Psoas muscle (tissue), 7 donors: ENCODE measurements at regions not wholly inside any gene's neighbourhood (a gene's known extent, or its start where the extent isn't known, plus 50 kb on each side); places are given as distances from the start of the nearest gene placed in this dataset.
"Not testable (repeated sequence)": the region's sequence is repeated elsewhere in the genome, so short reads cannot be mapped to it uniquely, and the experiment has no call there.

ENCODE experiments used
- ATAC-seq, 4 donors: fragments of 200-7000 bp; cut with Tn5 transposase; one replicate each; pipeline ENCODE4 v1.9.1; 2020; ENCODE audit warnings: moderate library complexity in 3 of 4, mild to moderate bottlenecking in 2 of 4
- DNase-seq, 2 donors: peaks; one replicate each; pipeline ENCODE4 v3.0.0-alpha.2; 2020
- H3K27ac ChIP-seq: fragments of 200-600 bp; one replicate; pipeline ENCODE4 v1.8.0; 2022
- H3K27me3 ChIP-seq, 3 donors: fragments of 200-600 bp in 1 of 3; one replicate each; pipeline versions ENCODE4 v1.6.1 to v1.8.0; 2013 to 2022; ENCODE audit warnings: low read length in 2 of 3, mild to moderate bottlenecking in 2 of 3, moderate library complexity in 1 of 3; ENCODE audit not compliant: insufficient read depth in 3 of 3
- H3K36me3 ChIP-seq, 2 donors: fragments of 200-600 bp in 1 of 2; one replicate each; pipeline versions ENCODE4 v1.6.1 to v1.8.0; 2013 to 2022; ENCODE audit warnings: low read depth in 1 of 2, mild to moderate bottlenecking in 1 of 2, moderate library complexity in 1 of 2; ENCODE audit not compliant: insufficient read depth in 1 of 2
- H3K4me1 ChIP-seq: fragments of 200-600 bp; one replicate; pipeline ENCODE4 v1.8.0; 2022
- H3K4me3 ChIP-seq: fragments of 200-600 bp; one replicate; pipeline ENCODE4 v1.8.0; 2022; ENCODE audit warnings: mild to moderate bottlenecking
- H3K9me3 ChIP-seq: fragments of 200-600 bp; one replicate; pipeline ENCODE4 v1.8.0; 2022
- WGBS, 3 donors: extraction: QIAGEN DNeasy Blood & Tissue Kit; methylation state at CpG; one replicate each; pipeline versions ENCODE4 v1.1.6 to v1.1.7; 2013; 5-methylcytosine and 5-hydroxymethylcytosine counted together
- intact Hi-C, 2 donors: fragments of 100-400 bp; cut with DNase I; formaldehyde crosslinking; loops; one replicate each; pipeline versions ENCODE4 v1.11.0 to v1.14.2; 2022
- TF ChIP-seq, protein P1 (sequence below): fragments of 200-600 bp; IDR thresholded peaks from one replicate; pipeline ENCODE4 v1.8.0; 2022; ENCODE audit warnings: antibody characterized with exemption
- donor health status: healthy with polysubstance abuse.
- donor health status: DM: no; HTN: no; CAD: no; lungs with moderate emphysema.
- donor health status: Bipolar disorder and iron deficiency.
- donor health status: healthy.
- donor health status: DM: yes; HTN: yes; CAD: no.
- donor health status: DM: no; HTN: no; CAD: no.
- donor health status: DM: yes; HTN: yes; CAD: no.

DNA sequence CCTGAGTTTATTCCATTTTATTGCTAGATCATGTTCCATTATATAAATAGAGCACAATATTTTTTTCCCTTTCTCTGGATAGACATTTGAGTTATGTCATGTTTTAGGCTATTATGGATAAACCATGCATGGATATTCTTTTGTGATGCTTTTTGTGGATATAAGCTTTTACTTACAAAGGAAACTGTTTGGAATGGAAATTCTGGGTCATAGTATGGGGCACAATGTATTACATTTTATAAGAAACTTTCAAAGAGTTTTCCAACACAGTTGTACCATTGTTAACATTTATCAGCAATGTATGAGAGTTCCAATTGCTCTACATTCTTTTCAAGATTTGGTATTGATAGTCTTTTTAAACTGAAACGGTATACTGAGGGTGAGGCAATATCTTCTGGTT lies 749.4 kb downstream of the SOCS6 start:
- no peak overlapping the region for H3K27ac ChIP-seq
- intact Hi-C loops, result no loop called here
- no peaks in the 10 kb centered on the region for H3K4me1 ChIP-seq
- TF ChIP-seq, protein P1, sequence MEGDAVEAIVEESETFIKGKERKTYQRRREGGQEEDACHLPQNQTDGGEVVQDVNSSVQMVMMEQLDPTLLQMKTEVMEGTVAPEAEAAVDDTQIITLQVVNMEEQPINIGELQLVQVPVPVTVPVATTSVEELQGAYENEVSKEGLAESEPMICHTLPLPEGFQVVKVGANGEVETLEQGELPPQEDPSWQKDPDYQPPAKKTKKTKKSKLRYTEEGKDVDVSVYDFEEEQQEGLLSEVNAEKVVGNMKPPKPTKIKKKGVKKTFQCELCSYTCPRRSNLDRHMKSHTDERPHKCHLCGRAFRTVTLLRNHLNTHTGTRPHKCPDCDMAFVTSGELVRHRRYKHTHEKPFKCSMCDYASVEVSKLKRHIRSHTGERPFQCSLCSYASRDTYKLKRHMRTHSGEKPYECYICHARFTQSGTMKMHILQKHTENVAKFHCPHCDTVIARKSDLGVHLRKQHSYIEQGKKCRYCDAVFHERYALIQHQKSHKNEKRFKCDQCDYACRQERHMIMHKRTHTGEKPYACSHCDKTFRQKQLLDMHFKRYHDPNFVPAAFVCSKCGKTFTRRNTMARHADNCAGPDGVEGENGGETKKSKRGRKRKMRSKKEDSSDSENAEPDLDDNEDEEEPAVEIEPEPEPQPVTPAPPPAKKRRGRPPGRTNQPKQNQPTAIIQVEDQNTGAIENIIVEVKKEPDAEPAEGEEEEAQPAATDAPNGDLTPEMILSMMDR, result no peak
- DNase-seq, result no peak
- no peak overlapping the region for H3K4me3 ChIP-seq
- no peaks in the 10 kb centered on the region for H3K9me3 ChIP-seq
- ATAC-seq, result no peak
- no peaks in the 10 kb centered on the region for H3K36me3 ChIP-seq
- 52 to 82% (median 78%) methylated on average over 1 of the region's 1 CpG for WGBS, 3 donors
- no peaks in the 10 kb centered on the region for H3K27me3 ChIP-seq

DNA sequence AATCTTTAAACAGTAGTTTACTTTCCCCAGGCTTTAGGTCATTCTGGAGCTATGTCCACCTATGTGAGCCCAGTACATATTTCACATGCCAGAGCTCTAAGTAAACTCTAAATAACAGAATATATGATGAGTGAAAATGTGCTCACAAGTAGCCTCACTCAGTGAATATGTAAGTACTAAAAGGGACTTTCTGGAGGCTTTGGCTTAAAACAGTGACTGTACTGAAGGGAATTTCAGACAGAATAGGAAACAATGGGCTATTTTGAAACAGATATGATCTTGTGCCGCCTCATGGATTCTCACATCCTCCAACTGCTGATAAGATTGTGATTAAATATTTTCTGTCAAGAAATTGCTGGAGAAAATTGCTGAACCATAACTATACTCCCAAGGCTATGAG lies 747.9 kb downstream of the SOCS6 start:
- no peak overlapping the region for H3K27ac ChIP-seq
- no peak for ATAC-seq
- no peaks in the 10 kb centered on the region for H3K36me3 ChIP-seq
- intact Hi-C loops, result no loop called here
- no peaks in the 10 kb centered on the region for H3K4me1 ChIP-seq
- WGBS, 3 donors, result 59 to 80% (median 69%) methylated on average over 1 of the region's 1 CpG
- no peak for DNase-seq
- TF ChIP-seq, protein P1, result no peak
- H3K27me3 ChIP-seq, result no peaks in the 10 kb centered on the region
- no peaks in the 10 kb centered on the region for H3K9me3 ChIP-seq
- no peak overlapping the region for H3K4me3 ChIP-seq

DNA sequence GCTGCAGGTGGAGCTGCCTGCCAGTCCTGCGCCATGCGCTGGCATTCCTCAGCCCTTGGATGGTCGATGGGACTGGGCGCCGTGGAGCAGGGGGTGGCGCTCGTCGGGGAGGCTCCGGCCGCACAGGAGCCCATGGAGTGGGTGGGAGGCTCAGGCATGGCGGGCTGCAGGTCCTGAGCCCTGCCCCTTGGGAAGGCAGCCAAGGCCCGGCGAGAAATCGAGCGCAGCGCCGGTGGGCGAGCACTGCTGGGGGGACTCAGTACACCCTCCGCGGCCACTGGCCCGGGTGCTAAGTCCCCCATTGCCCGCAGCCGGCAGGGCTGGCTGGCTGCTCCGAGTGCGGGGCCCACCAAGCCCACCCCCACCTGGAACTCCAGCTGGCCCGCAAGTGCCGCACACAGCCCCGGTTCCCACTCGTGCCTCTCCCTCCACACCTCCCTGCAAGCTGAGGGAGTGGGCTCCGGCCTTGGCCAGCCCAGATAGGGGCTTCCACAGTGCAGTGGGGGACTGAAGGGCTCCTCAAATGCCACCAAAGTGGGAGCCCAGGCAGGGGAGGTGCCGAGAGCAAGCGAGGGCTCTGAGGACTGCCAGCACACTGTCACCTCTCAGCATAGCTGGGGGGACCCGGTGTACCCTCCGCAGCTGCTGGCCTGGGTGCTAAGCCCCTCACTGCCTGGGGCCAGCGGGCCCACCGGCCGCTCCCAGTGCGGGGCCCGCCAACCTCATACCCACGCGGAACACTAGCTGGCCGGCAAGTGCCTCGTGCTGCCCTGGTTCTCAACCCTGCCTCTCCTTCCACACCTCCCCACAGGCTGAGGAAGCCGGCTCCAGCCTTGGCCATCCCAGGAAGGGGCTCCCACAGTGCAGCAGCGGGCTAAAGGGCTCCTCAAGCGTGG lies 742.7 kb downstream of the SOCS6 start:
- DNase-seq, intact Hi-C loops, H3K27ac ChIP-seq, ATAC-seq, H3K4me1 ChIP-seq, H3K27me3 ChIP-seq, H3K9me3 ChIP-seq, H3K36me3 ChIP-seq, H3K4me3 ChIP-seq: not testable (repeated sequence)
- 93 to 96% (median 94%) methylated on average over 27 to 46 of the region's 46 CpGs for WGBS, 3 donors

DNA sequence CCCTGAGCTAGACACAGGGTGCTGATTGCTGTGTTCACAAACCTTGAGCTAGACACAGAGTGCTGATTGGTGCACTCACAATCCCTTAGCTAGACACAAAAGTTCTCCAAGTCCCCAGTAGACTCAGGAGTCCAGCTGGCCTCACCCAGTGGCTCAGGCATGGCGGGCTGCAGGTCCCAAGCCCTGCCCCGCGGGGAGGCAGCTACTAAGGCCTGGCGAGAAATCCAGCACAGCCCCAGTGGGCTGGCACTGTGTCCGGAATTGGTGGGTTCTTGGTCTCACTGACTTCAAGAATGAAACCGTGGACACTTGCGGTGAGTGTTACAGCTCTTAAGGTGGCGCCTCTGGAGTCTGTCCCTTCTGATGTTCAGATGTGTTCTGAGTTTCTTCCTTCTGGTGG lies 741.2 kb downstream of the SOCS6 start:
- H3K4me1 ChIP-seq, DNase-seq, H3K36me3 ChIP-seq, ATAC-seq, H3K9me3 ChIP-seq, H3K27me3 ChIP-seq, H3K27ac ChIP-seq, intact Hi-C loops, H3K4me3 ChIP-seq: not testable (repeated sequence)
- 93 to 95% (median 94%) methylated on average over 8 of the region's 8 CpGs for WGBS, 3 donors

DNA sequence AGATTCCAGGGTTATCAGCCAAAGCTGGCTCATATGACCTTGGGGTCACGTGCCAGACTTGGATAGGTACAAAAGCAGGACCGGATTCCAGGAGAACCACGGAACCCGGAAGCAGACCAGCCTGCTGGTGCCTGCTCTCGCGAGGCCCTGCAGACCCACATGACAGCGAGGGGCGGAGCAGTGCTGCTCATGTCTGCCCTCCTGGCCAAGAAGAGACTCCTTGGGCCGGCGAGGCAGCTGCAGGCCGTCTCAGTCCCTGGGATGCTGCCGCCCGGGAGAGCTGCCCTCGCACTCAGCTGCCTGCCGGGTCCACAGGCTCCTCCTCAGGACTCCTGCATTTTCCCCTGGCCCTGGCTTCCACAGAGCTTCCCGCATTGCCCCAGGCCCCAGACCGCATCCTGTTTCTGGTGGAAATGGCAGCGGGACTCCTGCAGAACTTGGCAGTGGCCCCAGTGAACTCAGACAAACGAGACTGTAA lies 739.5 kb downstream of the SOCS6 start:
- DNase-seq (peak in 1 of 2 donors; percentile 41), ATAC-seq (no peak)
- no peaks in the 10 kb centered on the region for H3K27me3 ChIP-seq
- WGBS, 3 donors, result 82 to 83% (median 83%) methylated on average over 19 of the region's 19 CpGs
- no peaks in the 10 kb centered on the region for H3K9me3 ChIP-seq
- TF ChIP-seq, protein P1, result no peak
- intact Hi-C loops, result no loop called here
- H3K4me1 ChIP-seq, result no peaks in the 10 kb centered on the region
- H3K4me3 ChIP-seq, result no peak overlapping the region
- no peak overlapping the region for H3K27ac ChIP-seq
- no peaks in the 10 kb centered on the region for H3K36me3 ChIP-seq
